MV-4-11 (cell line): ENCODE measurements at regions not wholly inside any gene's neighbourhood (a gene's known extent, or its start where the extent isn't known, plus 50 kb on each side); places are given as distances from the start of the nearest gene placed in this dataset.
A peak's percentile ranks its signal among the peaks of the same experiment; 100 is the strongest.
"Not testable (repeated sequence)": the region's sequence is repeated elsewhere in the genome, so short reads cannot be mapped to it uniquely, and the experiment has no call there.

Experiments used
- DNase-seq: peaks from one replicate; lab custom pipeline; 2025; lab: John Stamatoyannopoulos, UW

GRCh38 chr6:97456070-97456469, 173.1 kb upstream of the MMS22L start:
- no peak for DNase-seq

DNA sequence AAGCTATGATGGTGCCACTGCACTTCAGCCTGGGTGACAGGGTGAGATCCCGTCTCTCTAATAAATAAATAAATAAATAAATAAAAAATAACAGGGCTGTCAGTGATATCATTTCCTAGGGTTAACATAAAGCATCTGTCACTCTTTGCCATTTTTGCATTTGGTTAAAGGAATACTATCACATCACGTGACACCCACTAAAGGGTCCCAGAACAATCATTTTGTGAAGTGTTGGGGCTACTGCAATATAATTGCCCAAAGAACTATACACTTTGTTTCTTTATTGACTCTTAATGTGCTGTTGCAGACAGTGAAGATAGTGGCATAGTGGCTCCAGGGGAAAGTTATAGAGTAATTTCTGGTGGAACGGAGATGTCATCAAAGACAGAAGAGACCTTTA, 176.5 kb upstream of the MMS22L start:
- DNase-seq: no peak

DNA sequence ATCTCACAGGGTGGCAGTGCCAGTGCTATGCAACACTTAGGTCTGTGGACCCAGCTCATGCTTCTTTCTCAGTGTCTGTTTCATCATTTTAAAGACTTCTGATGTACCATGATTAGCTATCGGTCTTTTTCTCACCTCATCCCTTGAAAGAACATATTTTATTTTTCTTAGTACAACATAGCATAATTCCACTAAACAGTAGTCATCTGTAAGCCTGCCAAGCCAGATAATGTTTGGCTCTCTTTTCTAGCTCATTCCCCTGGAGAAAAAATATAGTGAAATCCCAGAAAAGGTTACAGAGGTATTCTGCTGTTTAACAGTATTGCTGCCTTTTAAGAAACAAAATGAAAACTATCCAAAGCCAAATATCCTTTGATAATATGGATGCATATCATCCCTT, 177.0 kb upstream of the MMS22L start:
- DNase-seq: no peak

- peak; percentile 75 for DNase-seq
Observed at GRCh38 chr6:97460394-97461080, 177.5 kb upstream of the MMS22L start.

DNA sequence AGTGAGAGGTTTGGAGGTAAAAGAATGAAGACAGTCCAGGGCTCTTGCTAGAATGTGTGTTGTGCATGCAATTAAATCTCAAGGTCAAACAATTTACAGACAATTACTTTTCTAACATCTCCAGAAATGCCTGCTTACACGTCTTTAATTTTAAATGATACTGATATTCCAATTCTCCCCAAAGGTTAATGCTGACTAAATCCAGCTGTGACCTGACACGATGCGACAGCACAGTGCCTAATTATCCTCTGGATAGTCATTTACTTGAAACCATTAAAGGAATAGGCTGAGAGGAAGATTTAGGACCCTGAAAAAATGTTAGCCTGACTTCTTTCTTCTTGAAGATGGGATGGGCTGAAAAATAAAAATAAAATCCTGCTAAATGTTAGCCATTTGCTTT, 178.2 kb upstream of the MMS22L start:
- no peak for DNase-seq

DNA sequence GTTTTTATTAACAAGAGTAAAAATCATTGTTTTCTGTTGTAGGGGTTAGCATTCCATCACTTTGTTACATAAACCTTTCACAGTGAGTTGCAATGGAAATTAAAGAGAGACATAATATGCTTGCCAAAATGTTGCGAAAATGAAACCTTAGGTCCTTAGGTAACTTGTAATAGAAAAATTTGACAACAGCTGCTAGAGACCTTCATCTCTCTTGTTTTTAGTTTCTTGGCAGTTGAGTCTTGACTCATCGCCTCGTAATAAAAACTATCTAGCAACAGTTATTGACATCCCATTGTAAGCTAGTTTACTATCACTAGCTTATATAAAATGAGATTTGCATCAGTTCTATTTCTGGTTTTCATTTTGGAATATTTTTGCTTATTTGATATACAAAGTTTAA, 179.0 kb upstream of the MMS22L start:
- DNase-seq: no peak

DNA sequence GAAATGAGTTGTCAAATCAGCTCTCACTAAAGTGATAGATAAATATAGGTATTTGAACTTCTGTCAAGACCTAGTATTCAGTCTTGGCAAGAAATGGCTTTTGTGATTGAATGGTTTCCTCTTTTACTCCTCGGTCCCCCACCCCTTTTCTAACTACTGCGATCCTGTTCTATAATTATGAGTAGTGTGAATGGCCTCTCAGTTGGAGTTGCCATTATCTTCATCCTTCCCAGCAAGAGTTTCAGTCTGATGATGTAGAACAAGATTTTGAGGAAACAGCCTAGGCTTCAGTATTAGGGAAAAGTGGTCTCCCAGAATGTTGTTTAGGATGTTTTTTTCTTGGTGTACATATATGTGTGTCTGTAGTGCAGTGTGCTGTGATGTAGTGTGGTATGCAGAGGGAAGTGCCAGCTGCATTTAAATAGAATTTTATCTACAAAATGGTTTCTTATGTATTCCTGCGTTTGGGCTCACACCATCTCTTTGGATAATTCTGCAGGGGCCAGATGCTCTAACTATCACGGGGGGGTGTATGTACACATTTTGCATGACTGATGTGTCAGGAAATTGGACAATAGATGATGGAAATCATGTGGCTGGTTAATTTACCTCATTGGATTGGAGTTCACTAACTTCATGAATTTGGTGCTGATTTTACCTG, 180.1 kb upstream of the MMS22L start:
- DNase-seq: no peak

- no peak for DNase-seq
Observed at GRCh38 chr6:97465877-97466561, 183.0 kb upstream of the MMS22L start.

DNA sequence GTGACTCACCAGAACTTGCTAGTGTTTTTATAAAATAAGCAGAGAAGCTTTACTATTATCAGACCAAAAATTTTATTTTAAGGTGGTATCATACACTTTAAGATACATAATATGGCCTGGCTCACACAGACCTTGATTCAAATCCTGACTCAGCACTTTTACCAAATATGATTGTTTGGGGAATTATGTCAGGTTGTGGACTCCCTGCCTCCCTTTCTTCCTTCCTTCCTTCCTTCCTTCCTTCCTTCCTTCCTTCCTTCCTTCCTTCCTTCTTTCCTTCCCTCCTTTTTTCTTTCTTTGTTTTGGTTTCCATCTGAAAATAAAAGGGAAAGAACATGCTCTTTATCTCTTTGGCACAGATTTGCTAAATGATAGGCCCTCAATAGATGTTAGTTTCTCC, 186.0 kb upstream of the MMS22L start:
- no peak for DNase-seq

GRCh38 chr6:97469451-97469850, 186.4 kb upstream of the MMS22L start:
- DNase-seq: no peak

GRCh38 chr6:97470322-97470721, 187.3 kb upstream of the MMS22L start:
- DNase-seq: no peak

- DNase-seq: no peak
Observed at GRCh38 chr6:97473979-97474378, 191.0 kb upstream of the MMS22L start.

- peak; percentile 45 for DNase-seq
Observed at GRCh38 chr6:97497713-97498331, 214.8 kb upstream of the MMS22L start.

DNA sequence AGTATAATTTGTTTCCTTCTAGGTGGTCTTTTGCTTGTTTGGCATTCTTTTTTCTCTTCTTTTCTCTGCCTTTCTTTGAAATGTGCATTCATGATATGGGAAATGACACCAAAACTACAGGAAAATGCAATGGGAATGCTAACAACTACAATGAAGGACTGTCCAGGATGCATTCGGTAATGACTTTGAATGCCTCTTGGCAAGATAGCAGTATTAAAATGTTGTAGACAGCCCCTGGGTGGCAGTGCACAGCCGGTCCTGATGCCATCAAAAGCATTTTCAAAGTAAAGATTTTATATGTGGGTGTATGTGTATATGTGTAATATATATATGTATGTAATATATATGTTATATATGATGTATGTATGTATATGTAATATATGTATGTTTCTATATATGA, 218.8 kb upstream of the MMS22L start:
- no peak for DNase-seq

- DNase-seq: no peak
Observed at GRCh38 chr6:97508646-97509045, 225.6 kb upstream of the MMS22L start.

- DNase-seq: not testable (repeated sequence)
Observed at GRCh38 chr6:97513260-97513659, 230.2 kb upstream of the MMS22L start.

DNA sequence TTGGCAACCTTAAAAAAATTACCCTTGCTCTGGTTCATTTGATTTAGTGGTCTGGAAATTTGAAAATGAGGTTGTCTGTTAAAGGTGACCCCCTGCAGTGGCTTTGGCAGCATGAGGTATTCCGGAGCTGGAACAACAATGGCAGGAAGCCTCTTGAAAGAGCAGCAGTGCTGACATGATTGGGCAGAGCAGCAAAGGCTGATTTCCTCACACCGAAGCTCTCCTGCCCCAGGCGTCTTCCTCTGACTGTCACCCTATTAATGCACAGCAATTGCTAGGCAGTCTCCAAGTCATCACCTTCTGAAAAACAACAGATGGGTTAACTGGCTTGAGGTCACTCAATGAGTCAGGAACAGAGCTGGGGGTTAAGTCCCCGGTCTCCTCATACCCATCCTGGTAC, 241.8 kb upstream of the MMS22L start:
- DNase-seq: no peak

DNA sequence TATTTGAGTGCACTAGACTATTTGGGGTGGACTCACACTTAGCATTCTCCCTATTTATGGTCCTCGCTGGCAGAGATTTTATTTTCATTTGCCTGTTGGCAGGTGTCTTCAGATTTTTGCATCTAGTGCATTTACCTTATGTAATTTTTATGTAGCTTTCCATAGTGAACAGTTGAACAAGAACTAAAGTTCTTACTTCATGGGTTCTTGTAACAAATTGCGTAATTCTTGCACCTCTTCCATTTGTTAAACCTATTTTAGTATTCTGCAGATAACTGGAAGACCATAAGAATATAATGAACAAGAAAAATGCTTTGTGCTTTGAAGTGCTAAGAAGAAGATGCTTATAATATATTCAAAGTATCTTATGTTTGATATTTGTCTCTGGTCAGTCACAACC, 252.8 kb upstream of the MMS22L start:
- DNase-seq: no peak

DNA sequence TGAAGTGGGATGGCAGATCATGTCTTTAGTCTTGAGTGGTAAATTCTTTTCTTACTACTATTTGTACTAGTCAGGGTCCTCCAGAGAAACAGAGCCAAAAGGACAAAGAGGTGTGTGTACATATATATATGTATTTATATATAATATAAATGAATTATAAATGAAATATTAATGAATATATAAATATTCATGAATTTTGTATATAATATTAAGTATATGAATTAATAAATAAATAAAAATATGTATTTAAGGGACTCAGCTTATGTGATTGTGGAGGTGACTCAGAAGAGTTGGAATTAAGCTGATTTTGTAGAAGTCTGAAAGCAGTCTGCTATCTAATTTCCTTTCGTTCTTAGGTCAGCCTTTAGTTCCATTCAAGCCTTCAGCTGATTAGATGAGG, 265.3 kb upstream of the MMS22L start:
- DNase-seq: no peak

DNA sequence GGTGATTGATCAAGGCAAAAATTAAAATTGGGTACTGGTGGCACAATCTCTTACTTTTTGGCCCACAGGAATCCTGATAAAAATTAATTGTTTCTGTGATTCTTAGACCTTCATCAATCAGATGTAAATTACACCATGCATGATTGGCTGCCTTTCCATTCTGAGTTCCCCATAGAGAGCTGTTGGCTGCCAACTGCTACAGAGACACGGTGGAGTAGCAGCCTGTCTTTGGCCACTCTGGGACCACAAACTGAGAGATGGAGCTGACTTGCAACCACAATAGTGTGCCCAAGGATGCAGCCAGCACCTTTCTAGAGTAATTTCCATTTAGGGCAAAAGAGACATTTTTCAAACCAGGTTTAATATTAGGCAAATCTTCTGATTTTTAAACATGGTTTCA, 274.3 kb upstream of the MMS22L start:
- DNase-seq: no peak

- no peak for DNase-seq
Observed at GRCh38 chr6:97563529-97563928, 280.5 kb upstream of the MMS22L start.

DNA sequence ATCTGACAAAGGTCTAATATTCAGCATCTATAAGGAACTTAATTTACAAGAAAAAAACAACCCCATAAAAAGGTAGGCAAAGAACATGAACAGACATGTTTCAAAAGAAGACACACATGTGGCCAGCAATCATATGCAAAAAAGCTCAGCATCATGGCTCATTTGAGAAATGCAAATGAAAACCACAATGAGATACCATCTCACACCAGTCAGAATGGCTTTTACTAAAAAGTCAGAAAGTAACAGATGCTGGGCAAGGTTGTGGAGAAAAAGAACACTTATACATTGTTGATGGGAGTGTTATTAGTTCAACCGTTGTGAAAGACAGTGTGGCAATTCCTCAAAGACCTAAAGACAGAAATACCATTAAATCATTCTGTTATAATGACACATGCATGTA, 289.9 kb upstream of the MMS22L start:
- DNase-seq: no peak

DNA sequence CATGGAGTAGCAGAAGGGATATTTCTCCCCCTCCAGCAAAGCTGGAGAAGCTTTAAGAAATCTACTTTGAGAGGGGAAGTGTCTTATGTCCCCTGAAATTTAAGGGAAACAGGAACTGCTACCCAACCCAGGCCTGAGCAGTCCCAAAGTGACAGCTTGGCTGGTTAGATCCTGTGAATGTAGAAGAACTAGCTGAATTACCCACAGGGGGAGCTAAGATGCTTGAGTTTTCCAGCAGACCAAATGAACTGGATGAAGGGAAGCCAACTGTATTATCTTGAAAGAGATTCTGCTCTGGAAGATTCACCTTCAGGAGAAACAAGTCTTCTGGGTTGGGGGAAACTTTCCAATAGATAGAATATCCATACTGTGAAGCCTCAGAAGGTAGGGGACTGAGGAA, 303.3 kb upstream of the MMS22L start:
- DNase-seq: peak; percentile 34
